Activated CD4-positive, alpha-beta memory T cell treated with anti-CD3 and anti-CD28 coated beads for 36 hours (primary cell): ENCODE measurements at regions not wholly inside any gene's neighbourhood (a gene's known extent, or its start where the extent isn't known, plus 50 kb on each side); places are given as distances from the start of the nearest gene placed in this dataset.
"Not testable (repeated sequence)": the region's sequence is repeated elsewhere in the genome, so short reads cannot be mapped to it uniquely, and the experiment has no call there.

Experiments used
- CTCF ChIA-PET: fragments of 350-600 bp; sonication (Branson Sonifier 250); formaldehyde crosslinking; loops from one replicate; lab custom pipeline; 2021; ENCODE audit warnings: antibody characterized with exemption, inconsistent platforms; lab: Charles Lee
- POLR2A ChIA-PET: fragments of 350-600 bp; sonication (Branson Sonifier 250); formaldehyde crosslinking; loops from one replicate; lab custom pipeline; 2021; ENCODE audit warnings: antibody characterized with exemption; lab: Charles Lee
- DNase-seq: peaks from one replicate; pipeline ENCODE4 v3.0.0-alpha.2; 2020
- H3K27ac Mint-ChIP-seq: one replicate; pipeline ENCODE4 v1.8.0; 2021; ENCODE audit warnings: mixed read lengths
- H3K27me3 Mint-ChIP-seq: one replicate; pipeline ENCODE4 v1.8.0; 2021; ENCODE audit warnings: mixed read lengths
- H3K36me3 Mint-ChIP-seq: one replicate; pipeline ENCODE4 v1.8.0; 2021; ENCODE audit warnings: mixed read lengths
- H3K4me1 Mint-ChIP-seq: one replicate; pipeline ENCODE4 v1.8.0; 2021; ENCODE audit warnings: low read depth, mixed read lengths
- H3K4me3 Mint-ChIP-seq: one replicate; pipeline ENCODE4 v1.8.0; 2021; ENCODE audit warnings: mild to moderate bottlenecking, mixed read lengths
- H3K9me3 Mint-ChIP-seq: one replicate; pipeline ENCODE4 v1.8.0; 2021; ENCODE audit warnings: mixed read lengths
- intact Hi-C: fragments of 100-400 bp; cut with micrococcal nuclease; formaldehyde crosslinking; loops from one replicate; pipeline ENCODE4 v1.15.1; 2023

- Mint-ChIP-seq H3K27me3 (peaks cover 7% of the 10 kb centered on the region), H3K4me3 (no peak overlapping the region), H3K27ac (no peak overlapping the region), H3K36me3 (no peaks in the 10 kb centered on the region), H3K4me1 (no peaks in the 10 kb centered on the region), H3K9me3 (no peaks in the 10 kb centered on the region)
- no peak for DNase-seq
- intact Hi-C loops, result no loop called here
- CTCF ChIA-PET, result interaction anchor here (1.3 kb wide), 1 partner anchor 10 kb away, joined by 3 read pairs; no protein-coding TSS in a partner anchor
- POLR2A ChIA-PET, result no interaction called here
Observed at GRCh38 chr5:62183727-62184126, 122.3 kb upstream of the KIF2A start.

DNA sequence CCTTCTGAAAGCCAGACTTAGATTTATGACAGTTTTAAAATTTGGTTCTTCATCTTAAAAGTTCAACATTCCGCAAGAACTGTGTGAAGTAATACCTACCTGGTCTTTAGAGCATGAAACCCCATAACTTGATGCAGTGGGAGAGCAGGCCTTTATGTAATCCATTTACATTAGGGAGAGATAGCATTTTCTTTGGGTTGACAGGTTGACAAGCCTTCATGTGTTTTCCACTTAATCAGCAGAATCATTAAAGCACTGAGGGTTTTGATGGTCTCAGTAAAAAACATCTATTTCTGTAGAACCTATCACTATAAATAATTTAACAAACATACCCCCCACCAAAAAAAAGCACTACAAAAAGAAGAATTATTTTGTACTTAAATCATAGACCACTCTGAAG is 121.6 kb upstream of the KIF2A start:
- Mint-ChIP-seq H3K27me3 (peaks cover 8% of the 10 kb centered on the region), H3K4me3 (no peak overlapping the region), H3K27ac (no peak overlapping the region), H3K4me1 (no peaks in the 10 kb centered on the region), H3K9me3 (no peaks in the 10 kb centered on the region), H3K36me3 (no peaks in the 10 kb centered on the region)
- intact Hi-C loops, result no loop called here
- DNase-seq, result no peak
- POLR2A ChIA-PET, result no interaction called here
- CTCF ChIA-PET, result interaction anchor here (1.3 kb wide), 1 partner anchor 10 kb away, joined by 3 read pairs; no protein-coding TSS in a partner anchor

DNA sequence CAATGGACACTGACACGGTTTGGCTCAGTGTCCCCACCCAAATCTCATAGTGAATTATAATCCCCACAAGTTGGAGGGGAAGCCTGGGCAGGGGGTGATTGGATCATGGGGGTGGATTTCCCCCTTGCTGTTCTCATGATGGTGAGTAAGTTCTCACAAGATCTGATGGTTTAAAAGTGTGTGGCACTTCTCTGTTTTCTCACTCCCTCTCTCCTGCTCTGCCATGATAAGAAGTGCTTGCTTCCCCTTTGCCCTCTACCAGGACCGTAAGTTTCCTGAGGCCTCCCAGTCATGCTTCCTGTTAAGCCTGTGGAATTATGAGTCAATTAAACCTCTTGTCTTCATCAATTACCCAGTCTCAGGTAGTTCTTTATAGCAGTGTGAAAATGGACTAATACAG is 115.8 kb upstream of the KIF2A start:
- intact Hi-C loops, result no loop called here

DNA sequence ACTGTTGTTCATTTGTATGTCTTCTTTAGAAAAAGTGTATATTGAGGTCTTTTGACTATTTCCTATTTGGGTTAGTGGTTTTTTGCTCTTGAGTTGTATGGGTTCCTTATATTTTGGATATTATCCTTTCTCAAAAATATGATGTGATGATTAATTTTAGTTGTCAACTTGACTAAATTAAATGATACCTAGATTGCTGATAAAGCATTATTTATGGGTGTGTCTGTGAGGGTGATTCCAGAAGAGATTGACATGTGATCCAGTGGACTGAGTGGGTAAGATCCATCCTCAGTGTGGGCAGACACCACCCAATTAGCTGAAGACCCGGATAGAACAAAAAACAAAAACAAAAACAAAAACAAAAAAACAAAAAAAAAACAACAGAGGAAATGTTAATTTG is 115.1 kb upstream of the KIF2A start:
- Mint-ChIP-seq H3K4me1 (no peaks in the 10 kb centered on the region), H3K9me3 (peaks cover 10% of the 10 kb centered on the region), H3K27me3 (peaks cover 5% of the 10 kb centered on the region), H3K36me3 (peaks cover 1% of the 10 kb centered on the region), H3K4me3 (no peak overlapping the region), H3K27ac (no peak overlapping the region)
- ChIA-PET CTCF (no interaction called here), POLR2A (no interaction called here)
- no peak for DNase-seq
- intact Hi-C loops, result no loop called here

More for the DNA sequence above, 115.8 kb upstream of the KIF2A start:
- H3K27ac Mint-ChIP-seq, result no peak overlapping the region
- peaks cover 10% of the 10 kb centered on the region for H3K9me3 Mint-ChIP-seq
- CTCF ChIA-PET, result no interaction called here
- H3K4me3 Mint-ChIP-seq, result no peak overlapping the region
- H3K36me3 Mint-ChIP-seq, result peaks cover 1% of the 10 kb centered on the region
- H3K4me1 Mint-ChIP-seq, result no peaks in the 10 kb centered on the region
- DNase-seq, result no peak
- H3K27me3 Mint-ChIP-seq, result peaks cover 5% of the 10 kb centered on the region
- POLR2A ChIA-PET, result no interaction called here

DNA sequence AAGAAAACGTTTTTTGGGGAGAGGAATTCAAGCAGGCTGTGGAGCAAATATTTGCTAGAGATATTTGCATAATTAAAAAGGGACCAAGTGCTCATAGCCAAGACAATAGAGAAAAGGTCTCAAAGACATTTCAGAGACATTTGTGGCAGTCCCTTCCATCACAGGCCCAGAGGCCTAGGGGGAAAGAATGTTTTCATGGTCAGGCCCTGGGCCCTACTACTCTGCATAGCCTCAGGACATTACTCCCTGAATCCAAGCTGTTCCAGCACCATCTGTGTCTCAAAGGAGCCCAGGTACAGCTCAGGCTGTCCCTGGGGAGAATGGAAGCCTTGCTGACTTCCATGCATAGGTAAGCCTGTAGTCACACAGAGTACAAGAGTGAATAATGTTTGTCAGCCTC is 113.0 kb upstream of the KIF2A start:
- peaks cover 10% of the 10 kb centered on the region for H3K9me3 Mint-ChIP-seq
- ChIA-PET POLR2A (no interaction called here), CTCF (no interaction called here)
- no peak overlapping the region for H3K4me3 Mint-ChIP-seq
- DNase-seq, result no peak
- no peaks in the 10 kb centered on the region for H3K4me1 Mint-ChIP-seq
- H3K27ac Mint-ChIP-seq, result no peak overlapping the region
- peaks cover 1% of the 10 kb centered on the region for H3K36me3 Mint-ChIP-seq
- intact Hi-C loops, result no loop called here
- peaks cover 4% of the 10 kb centered on the region for H3K27me3 Mint-ChIP-seq

GRCh38 chr5:62196532-62196931 is 109.5 kb upstream of the KIF2A start:
- H3K9me3 Mint-ChIP-seq, DNase-seq, POLR2A ChIA-PET: not testable (repeated sequence)

GRCh38 chr5:62197697-62198096 is 108.3 kb upstream of the KIF2A start:
- intact Hi-C loops, result no loop called here
- no peak overlapping the region for H3K27ac Mint-ChIP-seq
- H3K27me3 Mint-ChIP-seq, result peaks cover 9% of the 10 kb centered on the region
- peaks cover 1% of the 10 kb centered on the region for H3K36me3 Mint-ChIP-seq
- no peak overlapping the region for H3K4me3 Mint-ChIP-seq
- peaks cover 4% of the 10 kb centered on the region for H3K9me3 Mint-ChIP-seq
- ChIA-PET CTCF (no interaction called here), POLR2A (no interaction called here)
- no peak for DNase-seq
- peaks cover 7% of the 10 kb centered on the region for H3K4me1 Mint-ChIP-seq

More at GRCh38 chr5:62196532-62196931, 109.5 kb upstream of the KIF2A start:
- CTCF ChIA-PET, result interaction anchor here (0.7 kb wide), 1 partner anchor 264 kb away, joined by 3 read pairs; no protein-coding TSS in a partner anchor
- H3K27ac Mint-ChIP-seq, intact Hi-C loops, H3K27me3 Mint-ChIP-seq, H3K36me3 Mint-ChIP-seq, H3K4me1 Mint-ChIP-seq, H3K4me3 Mint-ChIP-seq: not testable (repeated sequence)

DNA sequence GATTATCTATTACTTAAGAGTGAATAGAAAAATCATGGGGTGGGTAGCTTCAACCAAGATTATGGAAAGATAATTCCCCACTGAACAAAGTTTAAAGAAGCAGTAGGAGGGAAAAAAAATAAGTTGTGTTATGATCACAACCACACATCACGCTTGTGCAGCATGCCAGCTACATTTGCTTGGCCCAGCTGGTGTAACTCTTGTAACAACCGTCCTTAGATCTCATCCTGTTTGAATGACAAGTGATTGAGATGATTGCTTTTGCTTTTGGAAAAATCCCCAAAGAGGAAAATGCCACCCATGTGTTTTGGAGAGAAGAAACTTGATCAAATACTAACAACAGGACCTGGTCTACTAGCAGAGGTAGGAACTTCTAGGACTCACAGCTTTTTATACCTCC is 107.6 kb upstream of the KIF2A start:
- ChIA-PET CTCF (interaction anchor here (1.5 kb wide), 1 partner anchor 25 kb away, joined by 4 read pairs; no protein-coding TSS in a partner anchor), POLR2A (no interaction called here)
- Mint-ChIP-seq H3K36me3 (peaks cover 1% of the 10 kb centered on the region), H3K27ac (no peak overlapping the region), H3K9me3 (peaks cover 2% of the 10 kb centered on the region), H3K4me1 (peaks cover 7% of the 10 kb centered on the region), H3K4me3 (no peak overlapping the region), H3K27me3 (peaks cover 12% of the 10 kb centered on the region)
- intact Hi-C loops, result no loop called here
- DNase-seq, result no peak

DNA sequence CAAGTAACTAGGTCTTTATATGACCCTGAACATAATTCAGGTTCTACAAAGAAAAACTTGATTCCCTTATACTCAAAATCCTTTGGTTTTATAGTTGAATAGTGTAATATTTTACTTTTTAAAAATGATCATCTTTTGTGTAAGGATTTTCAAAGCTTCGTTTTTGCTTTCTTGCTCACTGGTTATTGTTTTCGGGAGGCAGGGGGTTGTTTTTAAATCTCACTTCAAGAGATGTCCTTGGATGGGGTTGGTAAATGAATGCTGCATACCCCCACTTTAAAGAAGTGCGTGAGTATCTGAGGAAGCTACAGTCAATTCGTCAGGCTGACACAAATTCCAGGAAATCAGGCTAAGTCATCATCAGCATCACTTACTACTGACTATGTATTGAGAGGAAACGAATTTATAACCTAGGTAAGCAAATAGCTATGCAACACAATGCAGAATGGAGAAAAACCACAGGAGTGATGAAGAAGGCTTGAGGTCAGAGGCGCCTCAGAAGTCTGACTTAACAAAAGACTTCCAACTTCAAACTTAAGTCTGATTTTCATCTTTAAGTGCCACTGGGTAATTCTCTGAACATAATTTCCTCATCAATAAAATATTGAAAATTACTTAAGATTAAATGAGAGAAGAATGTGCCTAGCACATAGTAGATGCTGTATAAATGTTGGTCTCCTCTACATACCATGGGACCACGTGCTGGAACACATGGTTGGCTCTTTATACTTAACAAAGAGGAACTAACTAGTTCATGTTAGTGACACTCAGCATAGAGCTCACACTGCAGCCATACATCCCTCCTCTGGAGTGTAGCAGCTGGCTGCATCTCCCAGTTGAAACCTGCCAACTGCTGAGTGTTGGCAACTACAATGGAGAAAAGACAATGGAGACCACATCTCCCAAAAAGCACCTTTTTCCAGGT is 106.0 kb upstream of the KIF2A start:
- Mint-ChIP-seq H3K9me3 (no peaks in the 10 kb centered on the region), H3K27me3 (peaks cover 12% of the 10 kb centered on the region), H3K4me3 (no peak overlapping the region), H3K36me3 (no peaks in the 10 kb centered on the region), H3K4me1 (peaks cover 7% of the 10 kb centered on the region), H3K27ac (peak overlapping the region; percentile 47)
- CTCF ChIA-PET, result interaction anchor here (1.5 kb wide), 1 partner anchor 24 kb away, joined by 4 read pairs; no protein-coding TSS in a partner anchor
- intact Hi-C loops, result no loop called here
- POLR2A ChIA-PET, result no interaction called here
- peak; percentile 29 for DNase-seq

DNA sequence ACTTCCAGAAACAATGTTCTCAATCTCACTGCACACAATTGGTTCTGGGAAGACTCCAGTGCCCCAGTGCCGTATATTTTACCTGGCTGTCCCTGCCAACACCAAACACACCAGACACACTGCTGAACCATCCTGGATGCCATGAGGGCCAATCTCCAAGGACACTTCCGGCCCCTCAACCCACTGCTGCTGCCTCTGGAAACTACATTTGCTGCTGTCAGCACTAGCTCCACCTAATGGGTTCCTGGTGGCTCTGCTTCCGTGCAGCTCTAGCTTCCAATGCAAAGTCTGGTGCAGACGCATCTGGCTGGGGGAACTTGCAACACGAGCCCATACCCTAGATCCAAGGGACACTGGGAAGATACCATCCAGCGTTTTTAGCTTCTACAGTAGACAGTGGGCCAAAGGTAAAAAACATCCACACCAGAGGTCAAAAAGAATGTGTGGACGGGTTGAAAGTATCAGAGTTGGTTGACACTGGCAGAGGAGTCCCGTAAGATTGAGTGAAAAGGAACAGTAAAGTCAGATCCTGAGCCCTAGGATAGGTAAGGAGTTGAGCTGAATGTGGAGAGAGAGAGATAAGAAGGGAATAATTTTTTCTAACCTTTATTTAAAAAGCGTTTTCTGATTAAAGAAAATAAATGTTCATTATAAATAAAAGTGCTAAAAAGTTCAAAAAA is 99.7 kb upstream of the KIF2A start:
- intact Hi-C loops, result no loop called here
- no peaks in the 10 kb centered on the region for H3K36me3 Mint-ChIP-seq
- ChIA-PET POLR2A (no interaction called here), CTCF (no interaction called here)
- DNase-seq, result no peak
- no peak overlapping the region for H3K4me3 Mint-ChIP-seq
- H3K27ac Mint-ChIP-seq, result no peak overlapping the region
- no peaks in the 10 kb centered on the region for H3K4me1 Mint-ChIP-seq
- peaks cover 24% of the 10 kb centered on the region for H3K27me3 Mint-ChIP-seq
- no peaks in the 10 kb centered on the region for H3K9me3 Mint-ChIP-seq

- H3K27me3 Mint-ChIP-seq, result peaks cover 25% of the 10 kb centered on the region
- H3K9me3 Mint-ChIP-seq, result no peaks in the 10 kb centered on the region
- H3K36me3 Mint-ChIP-seq, result no peaks in the 10 kb centered on the region
- intact Hi-C loops, result no loop called here
- DNase-seq, result no peak
- H3K4me3 Mint-ChIP-seq, result no peak overlapping the region
- no peaks in the 10 kb centered on the region for H3K4me1 Mint-ChIP-seq
- H3K27ac Mint-ChIP-seq, result no peak overlapping the region
- POLR2A ChIA-PET, result interaction anchor here (0.6 kb wide), 1 partner anchor 347 kb away, joined by 3 read pairs; no protein-coding TSS in a partner anchor
- CTCF ChIA-PET, result interaction anchor here (1.3 kb wide), 1 partner anchor 16 kb away, joined by 3 read pairs; no protein-coding TSS in a partner anchor
Observed at GRCh38 chr5:62208218-62208852, 97.7 kb upstream of the KIF2A start.

GRCh38 chr5:62211405-62211804 is 94.6 kb upstream of the KIF2A start:
- POLR2A ChIA-PET, result no interaction called here
- CTCF ChIA-PET, result no interaction called here
- no peak overlapping the region for H3K27ac Mint-ChIP-seq
- H3K27me3 Mint-ChIP-seq, result peaks cover 23% of the 10 kb centered on the region
- intact Hi-C loops, result no loop called here
- no peak overlapping the region for H3K4me3 Mint-ChIP-seq
- no peaks in the 10 kb centered on the region for H3K36me3 Mint-ChIP-seq
- H3K4me1 Mint-ChIP-seq, result peaks cover 6% of the 10 kb centered on the region
- DNase-seq, result no peak
- no peaks in the 10 kb centered on the region for H3K9me3 Mint-ChIP-seq
